Activated CD8-positive, alpha-beta memory T cell treated with anti-CD3 and anti-CD28 coated beads for 1 hour (primary cell): ENCODE measurements at regions not wholly inside any gene's neighbourhood (a gene's known extent, or its start where the extent isn't known, plus 50 kb on each side); places are given as distances from the start of the nearest gene placed in this dataset.
"Not testable (repeated sequence)": the region's sequence is repeated elsewhere in the genome, so short reads cannot be mapped to it uniquely, and the experiment has no call there.

ENCODE experiments used
- DNase-seq, 2 donors: peaks; one replicate each; pipeline ENCODE4 v3.0.0-alpha.2; 2020; ENCODE audit warnings: low read depth in 1 of 2; ENCODE audit errors: extremely low read depth in 1 of 2

- no peak for DNase-seq
Observed at GRCh38 chr12:89072294-89073026, 279.8 kb downstream of the DUSP6 start.

GRCh38 chr12:89070603-89071002 lies 281.7 kb downstream of the DUSP6 start:
- no peak for DNase-seq

- no peak for DNase-seq
Observed at GRCh38 chr12:89069431-89069830, 282.9 kb downstream of the DUSP6 start.

GRCh38 chr12:89067421-89068187 lies 284.7 kb downstream of the DUSP6 start:
- DNase-seq: no peak

GRCh38 chr12:89064780-89065179 lies 287.5 kb downstream of the DUSP6 start:
- DNase-seq: no peak

- no peak for DNase-seq
Observed at GRCh38 chr12:89064151-89064550, 288.1 kb downstream of the DUSP6 start.

GRCh38 chr12:89062996-89063395 lies 289.3 kb downstream of the DUSP6 start:
- no peak for DNase-seq

- DNase-seq: no peak
Observed at GRCh38 chr12:89059721-89060541, 292.4 kb downstream of the DUSP6 start.

GRCh38 chr12:89059056-89059455 lies 293.2 kb downstream of the DUSP6 start:
- DNase-seq: no peak

GRCh38 chr12:89058402-89058801 lies 293.9 kb downstream of the DUSP6 start:
- no peak for DNase-seq

GRCh38 chr12:89053817-89054216 lies 298.5 kb downstream of the DUSP6 start:
- not testable (repeated sequence) for DNase-seq

- DNase-seq: no peak
Observed at GRCh38 chr12:89051065-89051677, 301.1 kb downstream of the DUSP6 start.

GRCh38 chr12:89047856-89048418 lies 304.4 kb downstream of the DUSP6 start:
- DNase-seq: no peak

- DNase-seq: no peak
Observed at GRCh38 chr12:89041078-89041477, 311.2 kb downstream of the DUSP6 start.

GRCh38 chr12:89040146-89040964 lies 311.9 kb downstream of the DUSP6 start:
- DNase-seq: peak; percentile 17 to 23

GRCh38 chr12:89038831-89039512 lies 313.3 kb downstream of the DUSP6 start:
- no peak for DNase-seq

- no peak for DNase-seq
Observed at GRCh38 chr12:89033062-89033461, 319.2 kb downstream of the DUSP6 start.

GRCh38 chr12:89029961-89030360 lies 322.3 kb downstream of the DUSP6 start:
- no peak for DNase-seq

- no peak for DNase-seq
Observed at GRCh38 chr12:89024580-89024979, 327.7 kb downstream of the DUSP6 start.
